H9 (cell line): ENCODE measurements at regions not wholly inside any gene's neighbourhood (a gene's known extent, or its start where the extent isn't known, plus 50 kb on each side); places are given as distances from the start of the nearest gene placed in this dataset.

ENCODE experiments used
- DNase-seq: peaks from one replicate; pipeline ENCODE4 v3.0.0-alpha.2; 2017
- H2AFZ ChIP-seq: one replicate; pipeline ENCODE4 v1.6.1; 2013; ENCODE audit warnings: mild to moderate bottlenecking, low read length, control low read depth, moderate library complexity
- H2AK5ac ChIP-seq: 2 replicates; pipeline ENCODE4 v1.6.1; 2013; ENCODE audit warnings: low read length, control low read depth, mixed read lengths; ENCODE audit not compliant: insufficient read length
- H2BK120ac ChIP-seq: one replicate; pipeline ENCODE4 v1.6.1; 2013; ENCODE audit warnings: low read depth, mild to moderate bottlenecking, low read length, control low read depth, inconsistent platforms; ENCODE audit not compliant: poor library complexity, severe bottlenecking
- H2BK12ac ChIP-seq: 2 replicates; pipeline ENCODE4 v1.6.1; 2013; ENCODE audit warnings: low read length, control low read depth, mixed read lengths, low read depth; ENCODE audit not compliant: insufficient read length
- H2BK15ac ChIP-seq: 2 replicates; pipeline ENCODE4 v1.6.1; 2013; ENCODE audit warnings: low read depth, low read length, control low read depth
- H2BK20ac ChIP-seq: one replicate; pipeline ENCODE4 v1.6.1; 2013; ENCODE audit warnings: low read depth, mild to moderate bottlenecking, low read length, control low read depth, inconsistent platforms; ENCODE audit not compliant: poor library complexity, severe bottlenecking
- H2BK5ac ChIP-seq: 2 replicates; pipeline ENCODE4 v1.6.1; 2013; ENCODE audit warnings: low read length, control low read depth, mixed read lengths; ENCODE audit not compliant: insufficient read length
- H3K14ac ChIP-seq: 2 replicates; pipeline ENCODE4 v1.6.1; 2013; ENCODE audit warnings: low read length, control low read depth; ENCODE audit not compliant: insufficient read depth
- H3K18ac ChIP-seq: 2 replicates; pipeline ENCODE4 v1.6.1; 2013; ENCODE audit warnings: low read depth, mild to moderate bottlenecking, mixed read lengths, low read length, control low read depth; ENCODE audit not compliant: insufficient read length
- H3K23ac ChIP-seq: 2 replicates; pipeline ENCODE4 v1.6.1; 2013; ENCODE audit warnings: low read length, control low read depth, mixed read lengths, low read depth; ENCODE audit not compliant: insufficient read length
- H3K23me2 ChIP-seq: 2 replicates; pipeline ENCODE4 v1.6.1; 2013; ENCODE audit warnings: low read depth, mild to moderate bottlenecking, mixed read lengths, low read length, control low read depth; ENCODE audit not compliant: insufficient read length, poor library complexity, severe bottlenecking
- H3K27ac ChIP-seq: 2 replicates; pipeline ENCODE4 v1.5.1; 2013; ENCODE audit warnings: low read length, control low read depth, mixed read lengths, low read depth; ENCODE audit not compliant: insufficient read length
- H3K27me3 ChIP-seq: 2 replicates; pipeline ENCODE4 v1.6.1; 2013; ENCODE audit warnings: low read length, control low read depth, inconsistent platforms; ENCODE audit not compliant: insufficient read depth
- H3K4ac ChIP-seq: 2 replicates; pipeline ENCODE4 v1.6.1; 2013; ENCODE audit warnings: low read depth, mild to moderate bottlenecking, control low read depth, inconsistent platforms, low read length, moderate library complexity
- H3K4me1 ChIP-seq: 2 replicates; pipeline ENCODE4 v1.6.1; 2013; ENCODE audit warnings: low read length, control low read depth, inconsistent platforms; ENCODE audit not compliant: insufficient read depth
- H3K4me2 ChIP-seq: 2 replicates; pipeline ENCODE4 v1.6.1; 2013; ENCODE audit warnings: low read length, control low read depth, mixed read lengths; ENCODE audit not compliant: insufficient read length, insufficient read depth
- H3K56ac ChIP-seq: 2 replicates; pipeline ENCODE4 v1.6.1; 2013; ENCODE audit warnings: low read depth, mild to moderate bottlenecking, mixed read lengths, low read length, control low read depth; ENCODE audit not compliant: insufficient read length
- H3K79me1 ChIP-seq: 2 replicates; pipeline ENCODE4 v1.6.1; 2013; ENCODE audit warnings: low read depth, mild to moderate bottlenecking, moderate library complexity, low read length, control low read depth, inconsistent platforms; ENCODE audit not compliant: insufficient read depth, poor library complexity, severe bottlenecking
- H3K79me2 ChIP-seq: 2 replicates; pipeline ENCODE4 v1.6.1; 2013; ENCODE audit warnings: low read length, control low read depth, inconsistent platforms; ENCODE audit not compliant: insufficient read depth
- H3K9ac ChIP-seq: 2 replicates; pipeline ENCODE4 v1.6.1; 2013; ENCODE audit warnings: low read length, control low read depth, mixed read lengths; ENCODE audit not compliant: insufficient read length; ENCODE audit errors: extremely low read depth
- H3K9me3 ChIP-seq: one replicate; pipeline ENCODE4 v1.6.1; 2013; ENCODE audit warnings: low read depth, low read length, inconsistent platforms; ENCODE audit not compliant: control insufficient read depth
- H3T11ph ChIP-seq: one replicate; pipeline ENCODE4 v1.6.1; 2013; ENCODE audit warnings: mild to moderate bottlenecking, low read length, control low read depth, inconsistent platforms
- H4K20me1 ChIP-seq: one replicate; pipeline ENCODE4 v1.6.1; 2013; ENCODE audit not compliant: control insufficient read depth, insufficient read length, insufficient read depth
- H4K5ac ChIP-seq: 2 replicates; pipeline ENCODE4 v1.6.1; 2013; ENCODE audit warnings: low read depth, mild to moderate bottlenecking, mixed read lengths, low read length, control low read depth; ENCODE audit not compliant: insufficient read length
- H4K8ac ChIP-seq: replicated peaks from 2 replicates; pipeline ENCODE4 v1.6.1; 2013; ENCODE audit warnings: low read length, control low read depth, mixed read lengths, low read depth; ENCODE audit not compliant: insufficient read length
- H4K91ac ChIP-seq: 2 replicates; pipeline ENCODE4 v1.6.1; 2013; ENCODE audit warnings: low read depth, mild to moderate bottlenecking, moderate library complexity, mixed read lengths, low read length, control low read depth; ENCODE audit not compliant: insufficient read length
- H3K27ac Mint-ChIP-seq, 3 experiments: 2 replicates in 2 of 3; 3 replicates in 1 of 3; pipeline ENCODE4 v1.8.0; 2020 to 2021; ENCODE audit warnings: mixed read lengths in 3 of 3, mild to moderate bottlenecking in 1 of 3, moderate library complexity in 1 of 3
- H3K27me3 Mint-ChIP-seq: 2 replicates; pipeline ENCODE4 v1.8.0; 2021; ENCODE audit warnings: low read depth, mild to moderate bottlenecking, moderate library complexity, mixed read lengths
- H3K36me3 Mint-ChIP-seq, 3 experiments: 2 replicates in 2 of 3; 3 replicates in 1 of 3; pipeline ENCODE4 v1.8.0; 2020 to 2021; ENCODE audit warnings: low read depth in 3 of 3, mixed read lengths in 3 of 3; ENCODE audit not compliant: insufficient read depth in 1 of 3
- H3K4me1 Mint-ChIP-seq, 2 experiments: 2 replicates each; pipeline ENCODE4 v1.8.0; 2020; ENCODE audit warnings: mixed read lengths in 2 of 2
- H3K4me3 Mint-ChIP-seq, 2 experiments: 2 replicates in 1 of 2; 3 replicates in 1 of 2; pipeline ENCODE4 v1.8.0; 2020 to 2021; ENCODE audit warnings: mild to moderate bottlenecking in 2 of 2, mixed read lengths in 2 of 2, moderate library complexity in 1 of 2
- H3K9me3 Mint-ChIP-seq, 2 experiments: 2 replicates in 1 of 2; 3 replicates in 1 of 2; pipeline ENCODE4 v1.8.0; 2020; ENCODE audit warnings: mild to moderate bottlenecking in 2 of 2, mixed read lengths in 2 of 2, moderate library complexity in 1 of 2
- CTCF ChIP-seq: fragments of 200-600 bp; sonication (generic); conservative IDR thresholded peaks from 3 replicates; pipeline ENCODE4 v1.8.0; 2021; ENCODE audit warnings: antibody characterized with exemption, mild to moderate bottlenecking
- WGBS: extraction: QIAGEN DNeasy Blood & Tissue Kit; methylation state at CpG from one replicate; pipeline ENCODE4 v1.1.7; 2013; ENCODE audit warnings: missing lambda C conversion rate, low lambda C conversion rate, mixed read lengths; ENCODE audit not compliant: insufficient read length; ENCODE audit errors: extremely low coverage; 5-methylcytosine and 5-hydroxymethylcytosine counted together

GRCh38 chr6:82818727-82819126, 246.9 kb downstream of the UBE3D start:
- no peak overlapping the region for H3K4ac ChIP-seq
- H3K27ac Mint-ChIP-seq = no peak overlapping the region
- H3K23me2 ChIP-seq = no peaks in the 10 kb centered on the region
- no peak overlapping the region for H2BK15ac ChIP-seq
- no peak overlapping the region for H4K8ac ChIP-seq
- no peak for TF ChIP-seq CTCF
- H2BK5ac ChIP-seq = no peak overlapping the region
- H3K4me3 Mint-ChIP-seq = no peak overlapping the region
- H3T11ph ChIP-seq = no peak overlapping the region
- no peak for DNase-seq
- no peak overlapping the region for H4K5ac ChIP-seq
- no peak overlapping the region for H3K4me2 ChIP-seq
- no peak overlapping the region for H3K27ac ChIP-seq
- H2AK5ac ChIP-seq = no peak overlapping the region
- WGBS = no CpG with 5 or more reads among the region's 3 CpGs
- H3K27me3 Mint-ChIP-seq = no peaks in the 10 kb centered on the region; the same call in 1 of the 2 replicates
- no peak overlapping the region for H2BK12ac ChIP-seq
- H3K4me1 Mint-ChIP-seq = no peaks in the 10 kb centered on the region
- H3K9me3 Mint-ChIP-seq = peaks cover 0 to 7% of the 10 kb centered on the region in 2 experiments; a peak in 2 of 5 replicates
- H4K91ac ChIP-seq = no peak overlapping the region
- H3K79me2 ChIP-seq = no peaks in the 10 kb centered on the region
- H2BK20ac ChIP-seq = no peak overlapping the region
- H3K18ac ChIP-seq = no peak overlapping the region
- H3K79me1 ChIP-seq = no peaks in the 10 kb centered on the region
- no peaks in the 10 kb centered on the region for H4K20me1 ChIP-seq
- H3K36me3 Mint-ChIP-seq = no peaks in the 10 kb centered on the region
- no peak overlapping the region for H3K56ac ChIP-seq
- H3K9ac ChIP-seq = no peak overlapping the region
- H3K4me1 ChIP-seq = no peaks in the 10 kb centered on the region
- H2BK120ac ChIP-seq = no peak overlapping the region
- no peaks in the 10 kb centered on the region for H3K9me3 ChIP-seq
- H3K14ac ChIP-seq = no peak overlapping the region
- H2AFZ ChIP-seq = no peak overlapping the region
- no peaks in the 10 kb centered on the region for H3K27me3 ChIP-seq
- no peak overlapping the region for H3K23ac ChIP-seq
